Globus pallidus (tissue), 1 donor: ENCODE measurements at regions not wholly inside any gene's neighbourhood (a gene's known extent, or its start where the extent isn't known, plus 50 kb on each side); places are given as distances from the start of the nearest gene placed in this dataset.

Experiments
- DNase-seq: peaks from one replicate; pipeline ENCODE4 v3.0.0-alpha.2; 2015; ENCODE audit warnings: low spot score

GRCh38 chr1:168386949-168387586 is 106.4 kb downstream of the TBX19 start:
- peak; percentile 4 for DNase-seq

- DNase-seq, result no peak
These were observed 105.8 kb downstream of the TBX19 start for GRCh38 chr1:168386492-168386891.

- no peak for DNase-seq
These were observed 101.2 kb downstream of the TBX19 start for GRCh38 chr1:168381850-168382249.

- DNase-seq, result no peak
These were observed 100.3 kb downstream of the TBX19 start for GRCh38 chr1:168380945-168381344.

- no peak for DNase-seq
These were observed 98.6 kb downstream of the TBX19 start for GRCh38 chr1:168379104-168379860.

- no peak for DNase-seq
These were observed 95.1 kb downstream of the TBX19 start for GRCh38 chr1:168375566-168376300.

- no peak for DNase-seq
These were observed 93.9 kb downstream of the TBX19 start for GRCh38 chr1:168374566-168374965.

GRCh38 chr1:168373869-168374268 is 93.2 kb downstream of the TBX19 start:
- DNase-seq, result no peak

- no peak for DNase-seq
These were observed 92.2 kb downstream of the TBX19 start for GRCh38 chr1:168372861-168373371.

GRCh38 chr1:168372307-168372706 is 91.6 kb downstream of the TBX19 start:
- DNase-seq, result no peak

- DNase-seq, result no peak
These were observed 90.8 kb downstream of the TBX19 start for GRCh38 chr1:168371477-168371876.

- no peak for DNase-seq
These were observed 89.9 kb downstream of the TBX19 start for GRCh38 chr1:168370586-168370985.

GRCh38 chr1:168369655-168370054 is 89.0 kb downstream of the TBX19 start:
- no peak for DNase-seq

- DNase-seq, result no peak
These were observed 87.5 kb downstream of the TBX19 start for GRCh38 chr1:168368131-168368530.

- no peak for DNase-seq
These were observed 85.2 kb downstream of the TBX19 start for GRCh38 chr1:168365719-168366479.
